ENCODE measurements at regions not wholly inside any gene's neighbourhood (a gene's known extent, or its start where the extent isn't known, plus 50 kb on each side); places are given as distances from the start of the nearest gene placed in this dataset.

GRCh38 chr4:10281996-10282395 lies 165.4 kb upstream of the WDR1 start:
- POLR2A ChIA-PET = no interaction called here
- no peak for TF ChIP-seq CTCF (IDR thresholded peaks at IDR 0.05; ENCODE audit: insufficient read depth, low read depth, low read length)

GRCh38 chr4:10279261-10279660 lies 162.7 kb upstream of the WDR1 start:
- Histone ChIP-seq H3K4me3 (ENCODE audit: low read depth, low read length) (no peak overlapping the region), H3K27me3 (ENCODE audit: control insufficient read depth, insufficient read depth, low read length) (no peaks in the 10 kb centered on the region), H3K36me3 (ENCODE audit: control insufficient read depth, insufficient read depth, low read length) (no peaks in the 10 kb centered on the region)
- ChIA-PET POLR2A (no interaction called here), CTCF (no interaction called here)
- TF ChIP-seq CTCF (IDR thresholded peaks at IDR 0.05; ENCODE audit: insufficient read depth, low read depth, low read length) = no peak
- no peak for DNase-seq (ENCODE audit: low read depth)

More at GRCh38 chr4:10281996-10282395, 165.4 kb upstream of the WDR1 start:
- no peak for DNase-seq (ENCODE audit: low read depth)
- CTCF ChIA-PET = interaction anchor here (1.6 kb wide), 1 partner anchor 14 kb away, joined by 5 read pairs; no protein-coding TSS in a partner anchor
- no peaks in the 10 kb centered on the region for H3K36me3 ChIP-seq (ENCODE audit: control insufficient read depth, insufficient read depth, low read length)
- no peaks in the 10 kb centered on the region for H3K27me3 ChIP-seq (ENCODE audit: control insufficient read depth, insufficient read depth, low read length)
- no peak overlapping the region for H3K4me3 ChIP-seq (ENCODE audit: low read depth, low read length)

GRCh38 chr4:10278071-10278470 lies 161.5 kb upstream of the WDR1 start:
- CTCF ChIA-PET = no interaction called here
- DNase-seq (ENCODE audit: low read depth) = no peak
- POLR2A ChIA-PET = no interaction called here
- TF ChIP-seq CTCF (IDR thresholded peaks at IDR 0.05; ENCODE audit: insufficient read depth, low read depth, low read length) = no peak
- Histone ChIP-seq H3K4me3 (ENCODE audit: low read depth, low read length) (no peak overlapping the region), H3K27me3 (ENCODE audit: control insufficient read depth, insufficient read depth, low read length) (no peaks in the 10 kb centered on the region), H3K36me3 (ENCODE audit: control insufficient read depth, insufficient read depth, low read length) (no peaks in the 10 kb centered on the region)

- no peaks in the 10 kb centered on the region for H3K27me3 ChIP-seq (ENCODE audit: control insufficient read depth, insufficient read depth, low read length)
- H3K36me3 ChIP-seq (ENCODE audit: control insufficient read depth, insufficient read depth, low read length) = no peaks in the 10 kb centered on the region
- ChIA-PET POLR2A (no interaction called here), CTCF (no interaction called here)
- TF ChIP-seq CTCF (IDR thresholded peaks at IDR 0.05; ENCODE audit: insufficient read depth, low read depth, low read length) = no peak
- no peak overlapping the region for H3K4me3 ChIP-seq (ENCODE audit: low read depth, low read length)
- no peak for DNase-seq (ENCODE audit: low read depth)
These were observed 159.6 kb upstream of the WDR1 start for GRCh38 chr4:10276152-10276551.

GRCh38 chr4:10275696-10276095 lies 159.1 kb upstream of the WDR1 start:
- no peaks in the 10 kb centered on the region for H3K27me3 ChIP-seq (ENCODE audit: control insufficient read depth, insufficient read depth, low read length)
- CTCF ChIA-PET = no interaction called here
- no peak overlapping the region for H3K4me3 ChIP-seq (ENCODE audit: low read depth, low read length)
- H3K36me3 ChIP-seq (ENCODE audit: control insufficient read depth, insufficient read depth, low read length) = no peaks in the 10 kb centered on the region
- DNase-seq (ENCODE audit: low read depth) = no peak
- POLR2A ChIA-PET = no interaction called here
- TF ChIP-seq CTCF (IDR thresholded peaks at IDR 0.05; ENCODE audit: insufficient read depth, low read depth, low read length) = no peak
